AG04449 (cell line): ENCODE measurements at regions not wholly inside any gene's neighbourhood (a gene's known extent, or its start where the extent isn't known, plus 50 kb on each side); places are given as distances from the start of the nearest gene placed in this dataset.

Experiments used
- CTCF ChIA-PET: fragments of 350-600 bp; formaldehyde crosslinking; extraction: SDS; loops from one replicate; lab custom pipeline; 2021; ENCODE audit warnings: antibody characterized with exemption; lab: Yijun Ruan, JAX
- POLR2A ChIA-PET: fragments of 400-600, 350-600 bp; formaldehyde crosslinking; extraction: SDS; loops from one replicate; lab custom pipeline; 2020; ENCODE audit warnings: antibody characterized with exemption, inconsistent platforms; lab: Yijun Ruan, JAX
- DNase-seq: peaks from one replicate; pipeline ENCODE4 v3.0.0-alpha.2; 2010; ENCODE audit warnings: low read depth, low spot score
- H3K4me3 ChIP-seq: 2 replicates; pipeline ENCODE4 v1.5.1; 2011; ENCODE audit warnings: low read depth, mild to moderate bottlenecking, control low read depth, low read length
- CTCF ChIP-seq: IDR thresholded peaks from one replicate; pipeline ENCODE4 v1.5.1; 2011; ENCODE audit warnings: mild to moderate bottlenecking, moderate library complexity, low read length, control low read depth, inconsistent platforms; ENCODE audit not compliant: insufficient read depth; ENCODE audit errors: missing control alignments

- ChIA-PET POLR2A (no interaction called here), CTCF (interaction anchor here (1.2 to 1.8 kb wide), 2 partner anchors 13 to 1401 kb away, joined by 3 to 7 read pairs; no protein-coding TSS in a partner anchor)
- no peak for DNase-seq
These were observed 270.8 kb upstream of the PARD3B start for GRCh38 chr2:204274429-204274828.

DNA sequence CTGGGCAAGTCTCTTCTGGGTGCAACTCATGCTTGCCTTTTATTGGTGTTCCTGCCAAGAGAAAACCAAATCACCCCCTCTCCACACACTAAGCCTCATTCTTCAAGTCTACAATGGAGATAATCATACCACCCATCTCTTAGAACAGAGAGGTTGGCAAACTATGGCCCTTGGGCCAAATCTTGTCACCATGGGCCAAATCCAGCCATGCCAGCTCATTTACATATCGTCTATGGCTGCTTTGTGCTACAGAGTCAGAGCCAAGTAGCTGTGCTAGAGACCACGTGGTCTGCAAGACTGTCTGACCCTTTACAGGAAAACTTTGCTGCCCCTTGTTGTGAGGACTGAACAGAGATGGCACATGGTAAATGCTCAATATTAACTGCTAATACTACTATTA lies 270.3 kb upstream of the PARD3B start:
- no peak overlapping the region for H3K4me3 ChIP-seq
- ChIA-PET POLR2A (no interaction called here), CTCF (no interaction called here)
- TF ChIP-seq CTCF, result no peak
- no peak for DNase-seq

More at GRCh38 chr2:204274429-204274828, 270.8 kb upstream of the PARD3B start:
- TF ChIP-seq CTCF, result no peak
- H3K4me3 ChIP-seq, result no peak overlapping the region

DNA sequence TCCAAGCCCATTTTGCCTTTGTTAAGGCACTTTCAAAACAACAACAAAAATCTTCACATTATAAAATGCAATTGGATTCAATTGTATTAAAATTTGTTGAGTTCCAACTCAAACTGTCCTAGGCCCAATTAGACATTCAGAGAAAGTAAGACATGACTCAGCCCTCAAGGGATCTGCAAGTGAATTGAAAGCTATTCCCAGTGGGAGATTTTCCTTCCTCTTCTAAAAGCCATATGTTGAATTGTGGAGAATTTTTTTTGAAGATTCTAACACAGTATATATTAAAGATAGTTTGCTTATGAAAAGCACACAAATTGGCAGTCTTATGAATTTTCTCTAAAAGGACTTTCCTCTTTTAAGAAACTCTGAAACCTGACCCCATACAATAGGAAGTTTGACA lies 268.0 kb upstream of the PARD3B start:
- TF ChIP-seq CTCF, result no peak
- ChIA-PET POLR2A (no interaction called here), CTCF (interaction anchor here (3.8 kb wide), 1 partner anchor 16 kb away, joined by 16 read pairs; no protein-coding TSS in a partner anchor)
- DNase-seq, result no peak
- no peak overlapping the region for H3K4me3 ChIP-seq

GRCh38 chr2:204278454-204278853 lies 266.8 kb upstream of the PARD3B start:
- no peak overlapping the region for H3K4me3 ChIP-seq
- POLR2A ChIA-PET, result no interaction called here
- no peak for DNase-seq
- CTCF ChIA-PET, result interaction anchor here (1.0 to 3.8 kb wide), 2 partner anchors 13 to 17 kb away, joined by 3 to 16 read pairs; no protein-coding TSS in a partner anchor
- no peak for TF ChIP-seq CTCF

DNA sequence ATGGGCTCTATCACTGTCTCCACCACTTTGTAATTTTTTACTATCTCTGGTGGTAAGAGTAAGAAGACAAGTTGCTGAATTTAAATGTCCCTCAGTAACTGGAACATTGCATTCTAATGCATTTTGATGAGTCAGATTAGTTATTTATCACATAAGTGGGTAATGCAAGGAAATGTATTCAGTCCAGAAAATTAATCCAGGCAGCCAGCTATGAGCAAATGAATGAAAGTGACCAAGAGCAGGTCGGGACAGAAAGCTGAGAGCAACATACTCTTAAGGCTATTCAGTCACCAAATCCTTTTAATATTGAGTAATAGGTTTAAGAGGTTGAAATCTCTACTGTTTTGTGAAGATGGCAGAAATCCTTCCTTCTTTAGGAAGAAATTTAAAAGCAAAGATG lies 265.5 kb upstream of the PARD3B start:
- ChIA-PET POLR2A (no interaction called here), CTCF (interaction anchor here (3.8 kb wide), 1 partner anchor 19 kb away, joined by 16 read pairs; no protein-coding TSS in a partner anchor)
- TF ChIP-seq CTCF, result no peak
- H3K4me3 ChIP-seq, result no peak overlapping the region
- no peak for DNase-seq

DNA sequence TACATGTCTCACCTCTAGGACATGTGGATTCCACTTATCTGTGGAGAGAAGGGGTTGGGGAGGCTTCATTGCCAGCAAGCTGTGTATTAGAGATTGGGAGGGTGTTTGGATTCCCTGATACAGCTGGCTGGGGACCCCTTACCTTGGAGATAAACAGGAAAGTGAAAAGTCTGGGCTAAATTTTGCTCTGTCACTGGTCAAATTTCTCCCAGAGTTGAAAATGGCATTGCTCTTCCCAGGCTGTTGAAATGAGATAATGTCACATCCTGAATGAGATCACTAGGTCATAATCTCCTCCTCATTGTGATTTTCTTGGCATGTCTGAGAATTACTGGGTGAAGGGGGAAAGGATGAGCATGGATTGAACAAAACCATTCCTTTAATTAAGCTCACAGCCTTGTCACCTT lies 265.0 kb upstream of the PARD3B start:
- POLR2A ChIA-PET, result no interaction called here
- H3K4me3 ChIP-seq, result no peak overlapping the region
- TF ChIP-seq CTCF, result no peak
- DNase-seq, result no peak
- CTCF ChIA-PET, result interaction anchor here (3.8 kb wide), 1 partner anchor 19 kb away, joined by 16 read pairs; no protein-coding TSS in a partner anchor
